Amniotic epithelial cell (primary cell): ENCODE measurements at regions not wholly inside any gene's neighbourhood (a gene's known extent, or its start where the extent isn't known, plus 50 kb on each side); places are given as distances from the start of the nearest gene placed in this dataset.

Source experiments
- DNase-seq: peaks from one replicate; pipeline ENCODE4 v3.0.0-alpha.2; 2010; ENCODE audit warnings: low read depth

GRCh38 chr2:67462738-67463496 is 65.8 kb downstream of the ETAA1 start:
- DNase-seq, result peak; percentile 34

GRCh38 chr2:67463810-67464209 is 66.7 kb downstream of the ETAA1 start:
- DNase-seq, result peak; percentile 74

- no peak for DNase-seq
These were observed 68.5 kb downstream of the ETAA1 start for GRCh38 chr2:67465623-67466022.

GRCh38 chr2:67466734-67467133 is 69.6 kb downstream of the ETAA1 start:
- no peak for DNase-seq

- peak; percentile 93 for DNase-seq
These were observed 74.5 kb downstream of the ETAA1 start for GRCh38 chr2:67471681-67472080.

GRCh38 chr2:67476809-67477790 is 80.0 kb downstream of the ETAA1 start:
- peak; percentile 69 for DNase-seq

- DNase-seq, result no peak
These were observed 82.1 kb downstream of the ETAA1 start for GRCh38 chr2:67479261-67479660.

GRCh38 chr2:67485431-67485830 is 88.3 kb downstream of the ETAA1 start:
- DNase-seq, result peak; percentile 96

GRCh38 chr2:67486041-67486796 is 89.1 kb downstream of the ETAA1 start:
- DNase-seq, result peak; percentile 77

GRCh38 chr2:67487993-67488392 is 90.9 kb downstream of the ETAA1 start:
- no peak for DNase-seq

- DNase-seq, result peak; percentile 92
These were observed 92.3 kb downstream of the ETAA1 start for GRCh38 chr2:67489396-67489795.

GRCh38 chr2:67498931-67499330 is 101.8 kb downstream of the ETAA1 start:
- DNase-seq, result peak; percentile 35

GRCh38 chr2:67499989-67500388 is 102.9 kb downstream of the ETAA1 start:
- DNase-seq, result no peak

- DNase-seq, result no peak
These were observed 103.4 kb downstream of the ETAA1 start for GRCh38 chr2:67500541-67500940.

- no peak for DNase-seq
These were observed 105.4 kb downstream of the ETAA1 start for GRCh38 chr2:67502346-67503065.

GRCh38 chr2:67503066-67503795 is 106.1 kb downstream of the ETAA1 start:
- DNase-seq, result peak; percentile 76

GRCh38 chr2:67510745-67511144 is 113.6 kb downstream of the ETAA1 start:
- peak; percentile 86 for DNase-seq

GRCh38 chr2:67514515-67514914 is 117.4 kb downstream of the ETAA1 start:
- no peak for DNase-seq

- no peak for DNase-seq
These were observed 117.9 kb downstream of the ETAA1 start for GRCh38 chr2:67515056-67515455.

- DNase-seq, result no peak
These were observed 118.4 kb downstream of the ETAA1 start for GRCh38 chr2:67515538-67515937.

GRCh38 chr2:67516362-67516761 is 119.2 kb downstream of the ETAA1 start:
- DNase-seq, result no peak
